ENCODE measurements at regions not wholly inside any gene's neighbourhood (a gene's known extent, or its start where the extent isn't known, plus 50 kb on each side); places are given as distances from the start of the nearest gene placed in this dataset.

DNA sequence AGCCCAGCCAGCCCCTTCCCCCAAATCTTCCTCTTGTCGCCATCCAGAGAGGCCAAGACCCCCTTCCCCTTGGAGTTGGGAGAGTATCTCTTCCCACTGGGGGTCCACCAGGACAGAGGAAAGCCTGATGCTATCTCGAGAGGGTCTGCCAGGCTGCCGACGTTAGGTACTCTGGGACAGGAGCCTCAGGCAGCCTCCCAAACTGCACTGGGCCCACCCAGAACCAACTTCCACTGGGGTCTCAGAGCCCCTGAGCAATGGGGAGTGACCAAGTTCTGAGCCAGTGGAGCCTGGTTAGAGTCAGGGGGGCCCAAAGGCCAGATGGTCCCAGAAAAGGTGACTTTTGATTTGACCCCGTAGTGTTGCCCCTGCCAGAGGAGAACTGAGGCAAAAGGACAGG lies 189.1 kb downstream of the INHBB start:
- no peak for TF ChIP-seq EZH2 (IDR thresholded peaks at IDR 0.05)
- TF ChIP-seq, protein P1, sequence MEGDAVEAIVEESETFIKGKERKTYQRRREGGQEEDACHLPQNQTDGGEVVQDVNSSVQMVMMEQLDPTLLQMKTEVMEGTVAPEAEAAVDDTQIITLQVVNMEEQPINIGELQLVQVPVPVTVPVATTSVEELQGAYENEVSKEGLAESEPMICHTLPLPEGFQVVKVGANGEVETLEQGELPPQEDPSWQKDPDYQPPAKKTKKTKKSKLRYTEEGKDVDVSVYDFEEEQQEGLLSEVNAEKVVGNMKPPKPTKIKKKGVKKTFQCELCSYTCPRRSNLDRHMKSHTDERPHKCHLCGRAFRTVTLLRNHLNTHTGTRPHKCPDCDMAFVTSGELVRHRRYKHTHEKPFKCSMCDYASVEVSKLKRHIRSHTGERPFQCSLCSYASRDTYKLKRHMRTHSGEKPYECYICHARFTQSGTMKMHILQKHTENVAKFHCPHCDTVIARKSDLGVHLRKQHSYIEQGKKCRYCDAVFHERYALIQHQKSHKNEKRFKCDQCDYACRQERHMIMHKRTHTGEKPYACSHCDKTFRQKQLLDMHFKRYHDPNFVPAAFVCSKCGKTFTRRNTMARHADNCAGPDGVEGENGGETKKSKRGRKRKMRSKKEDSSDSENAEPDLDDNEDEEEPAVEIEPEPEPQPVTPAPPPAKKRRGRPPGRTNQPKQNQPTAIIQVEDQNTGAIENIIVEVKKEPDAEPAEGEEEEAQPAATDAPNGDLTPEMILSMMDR (IDR thresholded peaks at IDR 0.05) = no peak
